ENCODE measurements at regions not wholly inside any gene's neighbourhood (a gene's known extent, or its start where the extent isn't known, plus 50 kb on each side); places are given as distances from the start of the nearest gene placed in this dataset.

GRCh38 chr11:38332046-38332445 lies 1734.0 kb upstream of the RAG2 start:
- Histone ChIP-seq H3K4me3 (no peak overlapping the region), H3K4me1 (no peaks in the 10 kb centered on the region), H3K27me3 (ENCODE audit: low read depth) (no peaks in the 10 kb centered on the region), H3K36me3 (no peaks in the 10 kb centered on the region), H3K9me3 (replicated peaks) (peaks cover 13% of the 10 kb centered on the region), H3K27ac (replicated peaks) (no peak overlapping the region)
- intact Hi-C loops (cut with micrococcal nuclease) = no loop called here
- no peak for TF ChIP-seq CTCF (IDR thresholded peaks at IDR 0.05; ENCODE audit: borderline replicate concordance)
- DNase-seq = no peak

- Histone ChIP-seq H3K36me3 (no peaks in the 10 kb centered on the region), H3K9me3 (replicated peaks) (peaks cover 13% of the 10 kb centered on the region), H3K27ac (replicated peaks) (no peak overlapping the region), H3K27me3 (ENCODE audit: low read depth) (no peaks in the 10 kb centered on the region), H3K4me3 (no peak overlapping the region), H3K4me1 (no peaks in the 10 kb centered on the region)
- intact Hi-C loops (cut with micrococcal nuclease) = no loop called here
- TF ChIP-seq CTCF (IDR thresholded peaks at IDR 0.05; ENCODE audit: borderline replicate concordance) = no peak
- no peak for DNase-seq
These were observed 1732.5 kb upstream of the RAG2 start for GRCh38 chr11:38330578-38330977.

GRCh38 chr11:38323961-38324761 lies 1726.1 kb upstream of the RAG2 start:
- DNase-seq = no peak
- Histone ChIP-seq H3K27me3 (ENCODE audit: low read depth) (no peaks in the 10 kb centered on the region), H3K36me3 (no peaks in the 10 kb centered on the region), H3K9me3 (replicated peaks) (no peaks in the 10 kb centered on the region), H3K4me3 (no peak overlapping the region), H3K27ac (replicated peaks) (no peak overlapping the region), H3K4me1 (no peaks in the 10 kb centered on the region)
- intact Hi-C loops (cut with micrococcal nuclease) = no loop called here
- TF ChIP-seq CTCF (IDR thresholded peaks at IDR 0.05; ENCODE audit: borderline replicate concordance) = no peak

GRCh38 chr11:38315151-38315550 lies 1717.1 kb upstream of the RAG2 start:
- H3K36me3 ChIP-seq = no peaks in the 10 kb centered on the region
- no peak overlapping the region for H3K4me3 ChIP-seq
- TF ChIP-seq CTCF (IDR thresholded peaks at IDR 0.05; ENCODE audit: borderline replicate concordance) = no peak
- no peaks in the 10 kb centered on the region for H3K27me3 ChIP-seq (ENCODE audit: low read depth)
- no peak for DNase-seq
- intact Hi-C loops (cut with micrococcal nuclease) = no loop called here
- H3K4me1 ChIP-seq = no peaks in the 10 kb centered on the region
- H3K9me3 ChIP-seq (replicated peaks) = peaks cover 42% of the 10 kb centered on the region
- H3K27ac ChIP-seq (replicated peaks) = no peak overlapping the region

GRCh38 chr11:38307455-38307854 lies 1709.4 kb upstream of the RAG2 start:
- Histone ChIP-seq H3K4me1 (no peaks in the 10 kb centered on the region), H3K9me3 (replicated peaks) (no peaks in the 10 kb centered on the region), H3K27me3 (ENCODE audit: low read depth) (no peaks in the 10 kb centered on the region), H3K36me3 (no peaks in the 10 kb centered on the region), H3K4me3 (no peak overlapping the region), H3K27ac (replicated peaks) (no peak overlapping the region)
- TF ChIP-seq CTCF (IDR thresholded peaks at IDR 0.05; ENCODE audit: borderline replicate concordance) = no peak
- DNase-seq = no peak
- intact Hi-C loops (cut with micrococcal nuclease) = no loop called here

All from left ventricle myocardium inferior (tissue), 1 donor.